ENCODE measurements at regions not wholly inside any gene's neighbourhood (a gene's known extent, or its start where the extent isn't known, plus 50 kb on each side); places are given as distances from the start of the nearest gene placed in this dataset.
A peak's percentile ranks its signal among the peaks of the same experiment; 100 is the strongest.

DNA sequence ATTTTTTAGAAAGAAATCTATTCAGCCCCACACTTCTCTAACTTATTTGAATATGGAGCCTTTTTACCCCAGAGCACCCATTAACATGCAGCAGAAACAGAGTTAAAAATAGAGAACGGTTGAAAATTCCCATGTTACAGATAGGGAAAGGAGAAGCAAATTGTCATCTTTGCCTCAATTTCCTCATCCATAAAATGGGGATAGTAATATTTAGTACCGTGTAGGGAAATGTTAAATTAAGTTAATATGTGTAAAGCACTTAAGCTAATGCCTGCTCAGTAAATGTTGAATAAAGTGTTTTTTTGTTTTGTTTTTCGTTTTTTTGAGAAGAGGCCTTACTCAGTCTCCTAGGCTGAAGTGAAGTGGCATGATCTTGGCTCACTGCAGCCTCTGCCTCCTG lies 50.3 kb downstream of the NAV1 start:
- DNase-seq (ENCODE audit: low read depth): no peak

DNA sequence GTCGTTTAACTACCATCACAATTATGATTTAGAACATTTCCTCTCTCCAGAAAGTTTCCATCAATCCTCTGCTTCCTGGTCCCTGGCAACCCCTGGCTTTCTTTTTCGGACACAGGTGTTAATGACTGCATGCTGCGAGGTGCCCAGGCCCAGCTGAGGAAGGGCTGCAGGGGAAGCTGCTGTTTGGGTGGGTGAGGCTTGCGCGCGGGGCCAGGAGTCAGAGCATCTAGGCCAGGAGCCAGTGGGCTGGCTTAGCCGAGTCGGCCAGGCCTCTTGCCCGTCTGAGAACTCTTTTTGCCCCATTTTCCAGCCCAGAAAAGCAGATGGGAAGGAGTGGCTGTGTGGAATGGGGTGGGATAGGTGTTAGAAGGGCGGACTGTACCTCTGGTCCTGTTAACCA lies 51.5 kb downstream of the NAV1 start:
- no peak for DNase-seq (ENCODE audit: low read depth)

DNA sequence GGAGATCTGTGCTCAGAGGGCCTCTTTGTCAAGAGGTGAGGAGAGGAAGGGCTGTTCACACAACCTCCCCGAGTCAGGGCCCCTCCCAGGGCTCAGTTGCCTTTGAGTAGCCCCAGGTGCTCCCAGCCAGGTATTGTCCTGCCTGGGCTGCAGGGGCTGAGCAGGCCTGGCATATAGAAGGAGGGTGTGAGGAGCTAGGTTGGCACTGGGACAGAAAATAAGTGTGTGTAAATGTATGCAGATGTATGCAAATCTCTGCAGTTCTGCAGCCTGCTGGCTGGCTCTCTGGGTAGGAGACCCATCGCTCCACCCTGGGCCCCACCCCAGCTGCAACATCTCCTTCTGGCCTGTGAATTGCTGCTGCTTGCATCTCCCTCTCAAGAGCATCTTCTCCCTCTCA lies 52.4 kb downstream of the NAV1 start:
- no peak for DNase-seq (ENCODE audit: low read depth)

DNA sequence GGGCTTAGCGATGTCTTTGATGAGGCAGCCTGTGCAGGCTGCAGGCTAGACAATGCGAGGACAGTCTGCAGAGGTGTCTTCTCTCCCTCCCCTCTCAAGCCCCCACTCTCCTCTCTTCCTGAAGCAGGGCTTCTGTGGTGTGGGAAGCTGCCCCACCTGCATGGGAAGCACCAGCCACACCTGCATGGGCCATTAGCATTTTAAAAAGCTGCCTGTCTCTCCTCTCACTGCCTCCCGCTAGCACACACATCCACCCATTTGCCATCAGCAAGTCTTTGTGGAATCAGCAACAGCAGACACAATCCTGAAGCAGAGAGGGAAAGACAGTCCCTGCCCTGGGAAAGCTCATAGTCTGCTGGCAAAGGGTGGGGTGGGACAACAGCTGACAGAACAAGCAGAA lies 53.1 kb downstream of the NAV1 start:
- DNase-seq (ENCODE audit: low read depth): no peak

DNA sequence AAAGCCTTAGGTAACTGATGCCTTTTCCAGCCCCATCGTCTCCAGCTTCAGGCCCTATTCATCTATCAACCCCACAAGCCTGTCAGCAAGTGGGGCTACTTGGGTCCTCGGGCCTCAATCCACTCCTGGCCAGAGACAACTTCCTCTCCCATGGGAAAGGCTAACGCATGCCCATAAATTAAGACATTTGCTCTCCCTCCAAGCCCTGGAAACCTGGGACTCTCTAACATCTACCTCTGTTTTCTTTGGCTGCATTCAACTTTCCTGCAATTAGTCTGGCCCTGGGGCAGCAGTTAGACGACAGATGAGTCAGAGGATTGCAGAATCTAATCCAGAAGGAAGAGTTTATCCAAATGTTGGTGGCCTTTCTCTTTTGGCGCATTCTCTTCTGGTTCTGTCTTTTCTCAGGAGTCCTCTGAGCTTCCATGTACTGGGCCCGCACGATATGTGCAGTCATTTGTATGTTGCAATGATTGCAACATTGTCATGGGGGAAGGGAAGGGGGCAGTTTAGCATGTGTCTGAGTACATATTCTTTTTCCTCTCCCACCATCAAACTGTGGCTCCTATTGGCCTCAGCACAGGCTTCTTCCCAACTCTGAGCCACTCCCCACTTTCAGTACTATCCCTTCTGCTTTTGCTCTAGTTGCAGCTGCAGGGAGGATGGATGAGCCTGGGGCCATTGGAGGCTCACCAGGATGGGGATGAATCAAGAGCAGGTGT lies 54.4 kb downstream of the NAV1 start:
- peak; percentile 49 for DNase-seq (ENCODE audit: low read depth)

DNA sequence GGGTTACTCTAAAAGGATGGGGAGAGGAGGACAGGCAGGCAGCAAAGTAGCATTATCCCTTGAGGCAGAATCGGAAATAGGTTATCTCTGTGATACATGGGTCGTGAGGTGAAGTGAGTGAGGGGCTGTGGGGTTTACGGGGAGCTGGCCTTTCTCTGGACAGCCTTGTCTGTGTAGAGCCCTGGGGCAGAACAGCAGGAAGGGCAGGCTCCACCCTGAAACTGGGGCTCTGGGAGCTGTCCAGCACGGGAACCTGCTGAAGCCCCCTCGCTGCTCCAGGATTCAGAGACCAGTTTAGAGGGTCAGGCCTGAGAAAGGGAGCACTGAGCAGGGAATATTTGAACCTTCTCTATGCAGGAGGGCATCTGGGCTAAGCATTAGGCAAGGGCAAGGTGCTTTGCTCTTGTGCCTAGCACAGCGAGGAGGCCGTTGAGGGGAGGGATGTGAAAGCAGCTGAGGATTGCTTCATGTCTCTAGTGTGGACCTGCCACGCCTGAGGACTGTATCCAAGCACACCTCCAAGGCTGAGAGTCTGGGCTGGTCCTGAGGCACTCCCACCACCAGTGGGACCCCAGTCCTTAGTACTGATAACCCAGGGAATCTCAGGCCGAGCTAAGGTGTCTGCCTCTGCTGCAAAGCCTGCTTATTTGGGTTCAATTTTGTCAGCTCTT lies 55.8 kb downstream of the NAV1 start:
- DNase-seq (ENCODE audit: low read depth): no peak

DNA sequence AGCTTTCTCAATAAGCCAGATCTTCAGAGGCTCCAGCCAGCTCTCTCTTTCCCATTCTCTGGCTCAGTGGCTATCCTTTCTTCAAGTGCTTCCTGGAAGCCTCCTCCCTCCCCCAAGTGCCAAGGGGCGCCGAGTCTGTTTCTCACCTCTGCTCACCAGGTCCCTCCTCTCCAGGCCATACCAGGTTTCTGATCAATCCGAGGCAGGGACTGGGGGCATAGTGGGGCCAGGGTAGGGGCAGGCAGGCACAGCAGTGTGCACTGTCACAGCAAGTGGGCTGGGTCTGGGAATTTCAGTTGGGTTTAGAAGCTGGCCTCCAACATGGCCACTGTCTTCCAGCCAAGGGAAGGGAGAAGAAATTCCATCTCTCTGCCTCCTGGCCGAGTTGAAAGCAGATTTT lies 56.5 kb downstream of the NAV1 start:
- DNase-seq (ENCODE audit: low read depth): no peak

DNA sequence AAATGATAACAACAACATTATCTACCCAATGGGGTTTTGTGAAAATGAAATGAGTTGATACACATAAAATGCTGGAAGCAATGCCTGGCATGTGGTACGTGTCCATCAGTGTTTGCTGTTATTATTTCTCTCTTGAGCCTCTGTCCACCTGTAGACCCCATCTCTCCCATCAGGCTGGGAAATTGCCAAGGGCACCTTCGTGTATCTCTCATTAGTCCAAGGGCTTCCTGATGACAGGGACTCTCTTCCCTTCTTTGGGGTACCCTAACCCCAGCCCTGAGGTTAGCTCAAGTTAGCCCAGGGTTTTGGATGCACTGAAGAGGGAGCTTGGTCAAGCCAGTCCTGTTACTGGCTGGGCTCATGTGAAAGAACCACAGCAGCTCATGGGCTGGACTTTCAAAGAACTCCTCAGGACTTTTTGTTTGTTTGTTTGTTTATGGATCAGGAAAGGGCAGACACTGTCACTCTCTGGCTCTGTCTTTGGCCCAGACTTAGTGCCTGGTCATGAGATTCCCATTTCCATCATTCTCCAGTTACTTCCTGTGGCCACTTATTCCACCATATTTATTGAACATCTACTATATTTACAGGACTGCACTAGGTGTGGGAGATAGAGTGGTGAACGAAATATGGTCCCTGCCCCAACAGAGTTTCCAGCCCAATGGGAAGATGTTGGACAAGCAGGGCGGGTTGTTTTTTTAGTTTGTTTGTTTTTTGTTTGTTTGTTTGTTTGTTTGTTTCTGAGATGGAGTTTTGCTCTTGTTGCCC lies 57.4 kb downstream of the NAV1 start:
- DNase-seq (ENCODE audit: low read depth): no peak

DNA sequence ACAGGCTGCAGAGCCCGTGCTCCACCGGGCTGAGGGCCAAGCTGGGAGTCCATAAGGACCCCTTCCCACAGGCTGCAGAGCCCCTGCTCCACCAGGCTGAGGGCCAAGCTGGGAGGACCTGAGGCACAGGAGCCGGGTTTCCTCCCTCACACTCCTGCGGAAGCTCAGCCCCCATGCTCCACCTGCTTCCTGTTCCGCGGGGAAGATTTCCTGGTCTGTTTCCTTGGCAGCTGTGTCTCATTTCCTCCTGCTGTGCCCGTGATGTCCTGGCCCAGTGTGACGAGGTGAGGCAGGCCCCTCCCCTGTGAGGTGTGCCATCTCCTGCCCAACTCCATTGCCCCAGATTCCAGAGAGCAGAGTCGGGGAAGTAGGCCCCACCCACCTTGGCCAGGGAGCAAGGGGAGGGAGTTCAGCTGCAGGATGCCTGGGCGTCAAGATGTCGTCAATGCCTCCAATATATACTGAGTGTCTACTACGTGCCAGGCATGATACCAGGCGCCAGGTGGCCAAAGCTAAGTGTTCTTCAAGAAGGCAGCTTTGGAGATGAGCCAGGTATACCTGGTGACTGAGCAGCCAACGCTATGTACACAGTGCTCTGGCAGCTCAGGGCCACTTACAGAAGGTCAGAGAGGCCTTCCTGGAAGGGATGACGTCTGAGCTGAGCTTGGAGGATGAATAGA lies 58.8 kb downstream of the NAV1 start:
- DNase-seq (ENCODE audit: low read depth): no peak

DNA sequence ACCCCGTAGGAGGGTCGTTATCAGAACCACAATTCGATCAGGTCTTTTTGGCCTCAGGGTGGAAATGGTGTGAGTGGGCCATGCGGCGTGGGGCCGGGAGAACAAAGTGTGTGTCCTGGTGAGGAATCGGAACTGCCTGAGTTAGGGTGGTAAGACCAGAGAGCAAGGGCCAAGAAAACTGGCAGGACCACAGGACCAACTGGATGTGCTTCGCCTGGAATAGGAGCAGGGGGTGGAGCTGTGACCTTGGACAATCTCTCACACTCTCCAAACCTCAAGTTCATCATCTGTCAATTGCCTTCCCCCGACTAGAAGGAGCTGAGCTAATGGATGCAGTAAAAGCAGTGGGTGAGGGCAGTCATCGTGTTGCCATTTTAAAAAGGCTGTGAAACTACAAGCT lies 59.5 kb downstream of the NAV1 start:
- DNase-seq (ENCODE audit: low read depth): no peak

DNA sequence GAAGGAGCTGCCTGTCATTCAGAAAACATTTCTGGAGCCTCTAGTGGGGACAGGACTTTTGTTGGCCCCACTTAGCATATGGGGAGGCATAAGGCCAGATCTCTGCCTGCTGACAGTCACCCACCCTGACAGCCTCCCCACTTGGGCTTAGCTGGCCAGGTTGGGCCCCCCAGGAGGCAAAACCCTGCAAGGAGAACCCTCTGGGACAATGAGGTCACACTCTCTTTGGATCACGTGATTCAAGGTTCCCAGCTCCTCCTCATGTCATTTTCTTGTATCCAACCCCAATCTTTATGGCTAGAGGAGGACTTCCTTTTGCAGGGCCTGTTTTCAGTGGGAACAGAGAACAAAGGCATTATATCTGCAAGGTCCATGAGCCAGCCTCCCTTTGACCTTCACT lies 60.0 kb downstream of the NAV1 start:
- no peak for DNase-seq (ENCODE audit: low read depth)

DNA sequence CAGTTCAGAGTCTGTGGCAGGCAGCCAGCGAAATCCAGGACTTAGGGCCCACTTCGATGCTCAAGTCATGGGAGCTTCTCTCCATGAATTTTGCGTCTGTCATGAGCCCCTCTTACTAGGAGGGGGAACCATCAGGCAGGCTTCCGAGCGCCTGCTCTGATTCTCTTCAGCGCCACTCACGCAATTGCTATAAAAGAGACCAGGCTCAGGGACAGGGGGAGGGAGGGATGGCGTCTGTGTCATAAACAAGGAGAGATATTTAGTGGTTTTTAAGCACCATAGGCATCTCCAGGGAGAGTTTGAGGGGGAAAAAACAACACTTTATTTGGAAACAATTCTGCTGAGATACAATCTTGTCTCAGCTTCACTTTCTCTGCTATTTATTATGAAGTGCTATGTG lies 60.6 kb downstream of the NAV1 start:
- no peak for DNase-seq (ENCODE audit: low read depth)

DNA sequence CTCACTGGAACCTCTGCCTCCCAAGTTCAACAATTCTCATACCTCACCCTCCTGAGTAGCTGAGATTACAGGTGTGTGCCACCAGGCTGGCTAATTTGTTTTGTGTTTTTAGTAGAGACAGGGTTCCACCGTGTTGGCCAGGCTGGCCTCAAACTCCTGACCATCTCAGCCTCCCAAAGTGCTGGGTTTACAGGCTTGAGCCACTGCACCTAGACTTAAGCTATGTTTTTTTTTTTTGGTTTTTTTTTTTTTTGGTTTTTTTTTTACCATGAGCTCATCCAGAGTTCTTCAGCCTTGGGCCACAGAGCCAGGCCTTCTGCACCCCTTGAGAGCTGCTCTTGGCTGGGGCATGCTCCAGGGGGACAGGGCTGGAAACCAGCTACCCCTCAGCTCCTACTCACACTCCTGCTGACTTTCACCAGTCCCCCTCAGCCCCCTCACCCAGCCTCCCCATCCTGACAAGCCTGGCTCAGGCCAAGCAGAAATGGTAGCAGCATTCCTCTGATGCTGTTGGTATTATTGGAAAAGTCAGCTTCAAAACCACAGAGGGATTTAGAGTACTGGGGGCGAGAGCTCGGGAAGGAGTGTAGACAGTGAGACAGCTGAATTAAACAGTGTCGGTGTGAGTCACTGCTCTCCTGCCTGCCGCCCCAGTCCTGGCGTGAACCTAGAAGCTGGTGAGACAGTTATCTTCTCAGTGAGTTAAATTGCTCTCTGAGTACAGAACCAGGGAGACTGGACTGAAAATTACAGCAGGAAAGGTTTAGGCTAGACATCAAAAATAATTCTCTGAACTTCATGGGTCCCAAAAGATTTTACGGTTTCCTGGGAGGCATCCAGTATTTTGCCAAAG lies 63.7 kb downstream of the NAV1 start:
- peak; percentile 84 for DNase-seq (ENCODE audit: low read depth)

DNA sequence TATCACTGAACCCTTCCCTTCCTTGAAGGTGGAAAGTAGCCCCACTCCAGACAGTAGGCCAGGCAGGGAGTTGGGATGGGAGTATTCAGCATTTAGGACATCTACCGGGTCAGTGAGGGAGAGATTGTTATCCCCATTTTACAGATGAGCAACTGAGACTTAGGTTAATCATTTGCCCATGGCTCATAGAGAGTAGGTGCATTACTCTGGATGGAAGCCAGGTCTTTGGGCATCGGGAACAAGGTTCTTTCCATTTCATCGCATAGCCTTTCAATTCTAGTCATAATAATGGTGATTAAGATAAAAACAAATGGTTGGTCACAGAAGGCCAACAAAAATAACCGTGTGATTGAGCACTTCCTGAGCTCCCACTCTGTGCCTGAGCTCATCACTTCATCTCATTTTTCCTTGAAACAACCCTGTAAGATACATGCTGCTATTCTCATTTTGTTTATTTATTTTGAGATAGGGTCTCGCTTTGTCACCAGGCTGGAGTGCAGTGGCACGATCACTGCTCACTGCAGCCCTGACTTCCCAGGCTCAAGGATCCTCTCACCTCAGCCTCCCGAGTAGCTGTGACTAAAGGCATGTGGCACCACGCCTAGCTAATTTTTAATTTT lies 64.8 kb downstream of the NAV1 start:
- DNase-seq (ENCODE audit: low read depth): no peak

DNA sequence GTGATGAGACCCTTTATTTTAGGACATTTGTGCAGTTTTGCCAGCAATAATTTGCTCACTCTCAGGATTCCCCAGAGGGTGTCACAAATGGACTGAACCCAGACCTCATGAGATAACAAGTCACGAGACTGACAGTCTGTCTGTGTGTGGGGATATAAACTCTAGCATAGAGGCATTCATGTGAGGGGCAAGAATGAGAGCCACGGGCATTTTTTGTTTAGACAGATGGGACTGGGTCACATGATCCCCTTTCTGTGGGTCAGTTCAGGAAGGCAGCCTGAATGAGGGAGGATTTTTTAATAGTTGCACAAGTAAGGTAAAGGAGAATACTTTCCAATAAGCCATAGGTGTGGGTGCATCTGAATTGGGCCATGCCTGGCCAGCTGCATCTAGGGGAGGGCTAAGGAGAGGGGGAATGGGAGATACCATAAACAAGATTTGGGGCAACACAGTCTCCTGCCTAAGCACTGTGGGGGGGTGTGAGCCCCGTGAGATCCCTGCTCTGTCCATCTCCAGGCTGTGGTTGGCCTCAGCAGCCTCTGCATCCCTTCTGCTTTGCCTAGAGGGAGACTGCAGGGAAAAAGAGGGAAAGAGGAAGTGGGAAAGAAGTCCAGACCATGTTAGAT lies 66.6 kb downstream of the NAV1 start:
- DNase-seq (ENCODE audit: low read depth): no peak

DNA sequence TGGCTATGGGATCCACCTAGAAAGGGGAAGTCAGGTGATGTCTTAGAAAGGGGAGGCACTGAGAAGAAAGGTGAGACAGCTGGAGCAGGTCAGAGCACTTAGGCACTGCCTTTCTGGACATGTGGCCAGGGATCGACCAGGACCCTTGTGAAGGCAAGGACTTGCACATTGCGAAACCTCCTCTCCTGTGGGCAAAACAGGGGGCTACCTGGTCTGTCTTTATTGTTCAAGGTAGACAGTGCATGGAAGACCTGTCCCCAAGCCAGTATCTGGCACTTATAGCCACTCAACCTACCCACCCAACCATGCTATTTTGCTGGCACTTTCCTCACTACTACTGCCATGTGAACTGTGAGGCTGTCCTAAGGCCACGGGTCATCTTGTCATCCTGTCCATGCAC lies 67.2 kb downstream of the NAV1 start:
- DNase-seq (ENCODE audit: low read depth): no peak

DNA sequence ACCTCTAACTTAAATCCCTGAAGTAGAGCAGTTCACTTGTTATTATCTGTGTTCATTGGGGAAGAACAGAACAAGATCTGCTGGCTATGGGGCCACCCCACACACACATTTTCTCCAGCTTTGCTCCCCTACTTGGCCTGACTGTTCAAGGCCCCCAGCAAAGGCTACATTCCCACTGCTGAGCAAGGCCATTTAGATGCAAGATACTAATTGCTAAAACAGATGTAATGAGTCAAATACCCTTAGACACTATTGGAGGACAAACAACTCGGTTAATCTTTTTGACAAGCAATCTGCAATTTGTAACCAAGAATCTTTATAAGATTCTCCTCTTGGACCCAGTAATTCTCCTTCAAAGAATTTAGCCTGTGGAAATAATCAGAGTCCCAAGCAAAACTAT lies 67.7 kb downstream of the NAV1 start:
- DNase-seq (ENCODE audit: low read depth): no peak

DNA sequence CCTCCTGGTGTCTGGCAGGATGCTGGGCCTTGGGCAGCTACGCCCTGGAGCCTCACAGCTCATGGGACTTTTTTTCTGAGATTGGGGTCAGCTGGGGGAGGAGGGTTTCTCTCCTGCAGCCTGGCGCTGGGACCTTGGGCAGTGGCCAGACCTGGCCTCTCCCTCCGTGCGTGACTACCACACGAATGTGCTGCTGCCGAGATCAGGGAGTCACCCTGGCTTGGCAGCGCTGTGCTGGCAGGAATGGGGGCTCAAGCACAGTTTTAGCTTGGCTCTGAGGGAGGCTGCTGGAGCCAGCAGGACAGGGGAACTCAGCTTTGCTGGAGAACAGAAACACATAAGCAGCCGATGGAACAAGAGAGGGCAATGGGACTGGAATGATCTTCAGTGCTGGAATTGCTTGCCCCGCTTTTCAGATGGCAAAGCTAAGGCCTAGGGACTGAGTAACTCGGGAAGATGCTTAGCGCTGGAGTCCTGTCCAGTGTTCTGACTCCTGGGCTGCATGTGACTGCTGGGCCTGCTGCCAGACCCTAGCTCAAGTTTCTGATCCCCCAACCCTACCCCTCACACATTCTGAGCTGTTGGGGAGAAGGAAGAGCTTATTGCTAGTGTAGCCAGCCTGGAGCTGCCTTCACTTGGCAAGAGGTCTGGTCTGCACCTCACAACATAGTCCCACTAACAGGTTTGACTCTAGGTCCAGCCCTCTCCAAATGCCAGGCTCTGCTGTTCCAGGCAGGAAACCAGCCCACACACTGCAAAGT lies 69.9 kb downstream of the NAV1 start:
- no peak for DNase-seq (ENCODE audit: low read depth)

DNA sequence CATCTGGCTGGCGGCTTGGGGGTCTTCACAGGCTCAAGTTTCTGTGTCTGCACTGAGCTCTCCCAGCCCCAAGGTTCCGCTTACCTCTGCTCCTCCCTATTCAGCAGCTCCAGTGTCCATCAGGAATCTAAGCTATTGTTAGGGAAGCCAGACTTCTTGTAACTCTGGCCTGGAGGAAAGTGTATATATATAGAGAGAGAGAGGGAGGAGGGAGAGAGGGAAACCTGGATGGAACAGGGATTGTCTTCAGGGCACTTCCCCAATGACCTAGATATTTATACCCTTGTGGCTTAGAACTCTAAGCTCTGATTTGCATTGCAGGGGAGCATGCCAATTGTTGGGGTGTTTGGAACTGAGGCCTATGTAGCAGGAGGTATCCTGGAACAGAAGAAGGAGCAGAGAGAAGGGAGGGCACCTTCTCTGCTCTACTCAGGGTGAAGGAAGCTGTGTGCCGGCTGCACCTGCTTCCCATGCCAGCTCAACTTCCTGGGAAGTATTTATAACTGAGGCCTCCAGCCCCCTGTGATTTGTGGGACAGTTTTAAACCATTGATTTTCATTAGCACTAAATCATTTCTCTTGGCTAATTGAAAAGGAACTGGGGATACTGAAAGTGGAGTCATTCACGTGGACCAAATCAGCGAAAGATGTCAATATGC lies 70.9 kb downstream of the NAV1 start:
- DNase-seq (ENCODE audit: low read depth): no peak

DNA sequence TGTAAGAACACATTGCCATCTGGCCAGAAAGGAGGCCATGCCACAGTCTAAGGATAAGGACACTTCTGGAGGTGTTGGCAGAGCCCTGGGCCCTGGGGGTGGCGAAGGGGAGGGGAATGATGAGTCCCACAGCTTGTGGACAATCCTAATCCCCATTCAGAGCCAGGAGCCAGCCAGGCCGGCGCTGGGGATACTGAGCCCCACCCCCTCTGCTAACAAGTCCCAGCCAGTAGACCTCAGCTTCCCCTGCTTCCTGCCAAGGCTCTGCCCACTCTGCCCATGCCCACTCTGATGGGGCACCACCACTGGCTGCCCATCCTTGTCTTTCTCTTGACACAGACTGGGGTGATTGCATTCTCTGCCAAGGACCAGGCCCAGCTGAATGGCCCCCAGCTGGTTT lies 71.9 kb downstream of the NAV1 start:
- DNase-seq (ENCODE audit: low read depth): no peak
